Occipital lobe (tissue), 1 donor: ENCODE measurements at regions not wholly inside any gene's neighbourhood (a gene's known extent, or its start where the extent isn't known, plus 50 kb on each side); places are given as distances from the start of the nearest gene placed in this dataset.

Experiments
- DNase-seq: peaks from one replicate; lab custom pipeline; 2025; lab: John Stamatoyannopoulos, UW

GRCh38 chr5:8050616-8051175 is 181.7 kb downstream of the MTRR start:
- no peak for DNase-seq

- no peak for DNase-seq
Observed at GRCh38 chr5:8053270-8053669, 184.3 kb downstream of the MTRR start.

GRCh38 chr5:8057769-8058168 is 188.8 kb downstream of the MTRR start:
- DNase-seq = no peak

- no peak for DNase-seq
Observed at GRCh38 chr5:8058616-8059190, 189.8 kb downstream of the MTRR start.

GRCh38 chr5:8059337-8059736 is 190.4 kb downstream of the MTRR start:
- no peak for DNase-seq

GRCh38 chr5:8060235-8060952 is 191.4 kb downstream of the MTRR start:
- no peak for DNase-seq

GRCh38 chr5:8060953-8061429 is 192.0 kb downstream of the MTRR start:
- no peak for DNase-seq

- DNase-seq = no peak
Observed at GRCh38 chr5:8062521-8062920, 193.6 kb downstream of the MTRR start.

GRCh38 chr5:8068078-8068477 is 199.1 kb downstream of the MTRR start:
- DNase-seq = no peak

GRCh38 chr5:8070138-8070537 is 201.2 kb downstream of the MTRR start:
- no peak for DNase-seq

- DNase-seq = no peak
Observed at GRCh38 chr5:8079056-8079455, 210.1 kb downstream of the MTRR start.

GRCh38 chr5:8081179-8081578 is 212.2 kb downstream of the MTRR start:
- DNase-seq = no peak

- DNase-seq = no peak
Observed at GRCh38 chr5:8093669-8094068, 224.7 kb downstream of the MTRR start.

- no peak for DNase-seq
Observed at GRCh38 chr5:8094304-8094703, 225.4 kb downstream of the MTRR start.

- DNase-seq = no peak
Observed at GRCh38 chr5:8097146-8097545, 228.2 kb downstream of the MTRR start.

GRCh38 chr5:8098081-8098480 is 229.1 kb downstream of the MTRR start:
- DNase-seq = no peak

- DNase-seq = no peak
Observed at GRCh38 chr5:8102714-8103113, 233.8 kb downstream of the MTRR start.

- no peak for DNase-seq
Observed at GRCh38 chr5:8114597-8115266, 245.8 kb downstream of the MTRR start.

- no peak for DNase-seq
Observed at GRCh38 chr5:8123559-8123958, 254.6 kb downstream of the MTRR start.

GRCh38 chr5:8134609-8135008 is 265.7 kb downstream of the MTRR start:
- DNase-seq = no peak

GRCh38 chr5:8135742-8136141 is 266.8 kb downstream of the MTRR start:
- no peak for DNase-seq

GRCh38 chr5:8136271-8136670 is 267.3 kb downstream of the MTRR start:
- DNase-seq = no peak
